ENCODE measurements at regions not wholly inside any gene's neighbourhood (a gene's known extent, or its start where the extent isn't known, plus 50 kb on each side); places are given as distances from the start of the nearest gene placed in this dataset.

GRCh38 chr11:23336961-23337360 lies 476.7 kb upstream of the CCDC179 start:
- DNase-seq (ENCODE audit: low read depth, low spot score): no peak

GRCh38 chr11:23353611-23354010 lies 493.3 kb upstream of the CCDC179 start:
- DNase-seq (ENCODE audit: low read depth, low spot score): no peak

- DNase-seq (ENCODE audit: low read depth, low spot score): no peak
These were observed 499.0 kb upstream of the CCDC179 start for GRCh38 chr11:23359297-23359696.

GRCh38 chr11:23364076-23364475 lies 503.8 kb upstream of the CCDC179 start:
- DNase-seq (ENCODE audit: low read depth, low spot score): no peak

- no peak for DNase-seq (ENCODE audit: low read depth, low spot score)
These were observed 510.5 kb upstream of the CCDC179 start for GRCh38 chr11:23370580-23371275.

- DNase-seq (ENCODE audit: low read depth, low spot score): no peak
These were observed 517.6 kb upstream of the CCDC179 start for GRCh38 chr11:23377909-23378308.

- DNase-seq (ENCODE audit: low read depth, low spot score): no peak
These were observed 530.8 kb upstream of the CCDC179 start for GRCh38 chr11:23391031-23391430.

- no peak for DNase-seq (ENCODE audit: low read depth, low spot score)
These were observed 537.8 kb upstream of the CCDC179 start for GRCh38 chr11:23398052-23398451.

- DNase-seq (ENCODE audit: low read depth, low spot score): no peak
These were observed 539.7 kb upstream of the CCDC179 start for GRCh38 chr11:23399995-23400394.

GRCh38 chr11:23403210-23404185 lies 543.2 kb upstream of the CCDC179 start:
- no peak for DNase-seq (ENCODE audit: low read depth, low spot score)

- DNase-seq (ENCODE audit: low read depth, low spot score): no peak
These were observed 544.2 kb upstream of the CCDC179 start for GRCh38 chr11:23404225-23405160.

GRCh38 chr11:23405350-23405937 lies 545.2 kb upstream of the CCDC179 start:
- DNase-seq (ENCODE audit: low read depth, low spot score): no peak

- DNase-seq (ENCODE audit: low read depth, low spot score): no peak
These were observed 546.0 kb upstream of the CCDC179 start for GRCh38 chr11:23406131-23406819.

GRCh38 chr11:23413057-23413456 lies 552.8 kb upstream of the CCDC179 start:
- no peak for DNase-seq (ENCODE audit: low read depth, low spot score)

GRCh38 chr11:23423104-23423503 lies 562.8 kb upstream of the CCDC179 start:
- no peak for DNase-seq (ENCODE audit: low read depth, low spot score)

GRCh38 chr11:23423656-23424055 lies 563.4 kb upstream of the CCDC179 start:
- DNase-seq (ENCODE audit: low read depth, low spot score): no peak

GRCh38 chr11:23425381-23425780 lies 565.1 kb upstream of the CCDC179 start:
- no peak for DNase-seq (ENCODE audit: low read depth, low spot score)

- DNase-seq (ENCODE audit: low read depth, low spot score): no peak
These were observed 569.3 kb upstream of the CCDC179 start for GRCh38 chr11:23429569-23429968.

- no peak for DNase-seq (ENCODE audit: low read depth, low spot score)
These were observed 593.2 kb upstream of the CCDC179 start for GRCh38 chr11:23453522-23453921.

GRCh38 chr11:23455321-23455891 lies 595.1 kb upstream of the CCDC179 start:
- DNase-seq (ENCODE audit: low read depth, low spot score): no peak
